Inflammatory macrophage treated with lipopolysaccharide for 1 hour (primary cell): ENCODE measurements at regions not wholly inside any gene's neighbourhood (a gene's known extent, or its start where the extent isn't known, plus 50 kb on each side); places are given as distances from the start of the nearest gene placed in this dataset.
"Not testable (repeated sequence)": the region's sequence is repeated elsewhere in the genome, so short reads cannot be mapped to it uniquely, and the experiment has no call there.

Source experiments
- DNase-seq, 2 donors: peaks; one replicate each; pipeline ENCODE4 v3.0.0-alpha.2; 2020 to 2022

GRCh38 chr2:53536583-53537361, 230.8 kb upstream of the CHAC2 start:
- no peak for DNase-seq

DNA sequence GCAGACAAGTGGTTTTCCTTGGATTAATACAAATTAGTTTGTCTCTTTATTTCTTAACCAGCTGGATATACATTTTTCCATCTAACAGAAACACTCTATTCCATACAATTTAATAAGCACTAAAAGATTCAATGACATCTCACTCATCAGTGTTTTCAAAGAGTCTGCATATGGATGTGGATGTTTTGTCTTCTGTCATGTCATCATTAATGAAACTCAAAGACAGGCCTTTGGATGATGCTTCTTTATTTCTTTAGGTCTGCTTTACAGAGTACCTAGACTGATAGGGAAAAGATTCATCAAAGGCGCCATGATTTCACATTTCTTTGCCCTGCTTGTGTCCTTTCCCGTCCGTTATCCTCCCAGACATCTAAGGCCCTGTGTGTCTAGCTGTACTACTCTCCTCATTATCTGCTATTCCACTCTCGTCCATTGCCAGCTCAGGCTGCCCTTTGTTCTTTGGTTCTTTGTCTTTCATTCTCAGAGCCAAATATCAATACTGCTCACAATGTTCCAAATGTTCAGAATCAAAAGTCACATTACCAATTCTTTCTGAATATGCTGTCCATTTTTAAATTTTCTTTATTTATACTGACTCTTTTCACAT, 232.3 kb upstream of the CHAC2 start:
- no peak for DNase-seq

GRCh38 chr2:53530126-53530525, 237.5 kb upstream of the CHAC2 start:
- DNase-seq, result no peak

DNA sequence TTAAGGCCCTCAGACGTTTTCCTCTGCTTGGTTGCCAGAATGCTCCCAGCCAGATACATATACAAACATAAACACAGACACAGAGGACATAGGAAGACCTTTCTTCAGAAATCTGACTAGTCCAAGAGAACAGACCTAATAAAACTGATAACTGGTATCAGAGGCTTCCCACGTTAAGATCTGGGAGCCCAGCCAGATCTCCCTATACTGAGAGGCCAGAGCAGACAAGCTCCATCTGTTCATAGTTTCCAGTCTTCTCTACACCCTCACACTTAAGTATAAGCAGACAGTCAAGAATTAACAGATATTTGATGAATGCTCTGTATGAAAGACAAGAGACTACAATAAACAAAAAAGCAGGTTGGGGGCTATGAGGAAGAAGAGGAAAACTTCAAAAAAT, 240.5 kb upstream of the CHAC2 start:
- no peak for DNase-seq

DNA sequence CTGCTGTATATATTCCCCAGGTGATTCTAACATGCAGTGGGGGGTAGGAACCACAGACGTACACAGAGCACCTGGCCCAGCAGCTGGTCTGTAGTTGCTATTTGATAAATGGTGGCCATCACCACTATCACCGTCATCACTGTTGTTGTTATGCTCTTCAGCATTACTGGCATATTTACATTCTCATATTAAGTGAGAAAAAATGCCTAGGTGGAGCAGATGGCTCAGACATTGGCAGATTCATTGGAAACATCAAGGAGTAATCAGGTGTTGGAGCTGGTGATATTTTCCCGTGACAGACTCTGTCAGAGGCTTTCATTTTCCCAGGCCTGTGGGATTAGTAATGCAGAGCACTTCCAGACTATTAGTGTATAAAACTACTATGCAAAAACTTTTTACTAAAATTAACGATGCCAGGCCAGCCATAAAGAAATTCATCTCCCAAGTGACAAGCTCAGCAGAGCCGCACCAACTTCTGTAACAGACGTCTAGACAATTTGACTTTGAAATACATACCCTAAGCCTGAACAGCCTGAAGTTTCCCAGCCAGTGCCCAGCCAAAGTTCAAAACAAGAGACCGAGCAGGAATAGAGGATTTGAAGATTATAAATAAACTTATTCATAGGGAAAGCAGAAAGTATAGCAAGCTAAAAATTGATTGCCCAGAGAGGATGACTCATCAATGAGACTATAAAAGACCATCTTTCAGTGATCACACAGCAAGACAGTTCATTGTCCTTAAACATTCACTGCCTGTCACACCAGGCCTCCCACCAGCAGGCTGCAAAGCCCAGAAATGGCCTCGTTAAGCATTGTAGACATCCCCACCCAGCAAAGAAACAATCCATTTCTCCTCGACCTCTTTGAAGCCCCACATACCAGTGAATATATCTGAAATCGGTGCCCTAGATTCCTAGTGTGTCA, 247.4 kb upstream of the CHAC2 start:
- DNase-seq, result no peak

GRCh38 chr2:53517406-53517805, 250.2 kb upstream of the CHAC2 start:
- no peak for DNase-seq

DNA sequence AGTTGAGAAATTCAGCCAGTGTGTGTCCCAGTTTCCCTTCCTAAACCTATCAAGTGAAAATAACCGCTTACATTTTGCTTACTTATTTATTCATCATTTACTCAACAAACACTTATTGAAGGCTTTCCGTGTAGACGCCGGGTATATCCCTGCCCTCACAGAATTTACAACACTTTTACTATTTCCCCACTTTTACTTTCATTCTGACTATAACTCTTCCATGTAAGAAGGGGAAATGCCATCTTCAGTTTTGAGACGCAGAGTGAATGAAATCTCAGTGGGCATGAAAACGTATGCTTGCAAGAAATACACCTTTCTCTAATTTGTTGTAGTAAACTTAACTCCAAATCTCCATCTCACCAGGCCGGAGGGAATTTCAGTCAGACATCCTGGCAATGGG, 251.0 kb upstream of the CHAC2 start:
- DNase-seq, result no peak

DNA sequence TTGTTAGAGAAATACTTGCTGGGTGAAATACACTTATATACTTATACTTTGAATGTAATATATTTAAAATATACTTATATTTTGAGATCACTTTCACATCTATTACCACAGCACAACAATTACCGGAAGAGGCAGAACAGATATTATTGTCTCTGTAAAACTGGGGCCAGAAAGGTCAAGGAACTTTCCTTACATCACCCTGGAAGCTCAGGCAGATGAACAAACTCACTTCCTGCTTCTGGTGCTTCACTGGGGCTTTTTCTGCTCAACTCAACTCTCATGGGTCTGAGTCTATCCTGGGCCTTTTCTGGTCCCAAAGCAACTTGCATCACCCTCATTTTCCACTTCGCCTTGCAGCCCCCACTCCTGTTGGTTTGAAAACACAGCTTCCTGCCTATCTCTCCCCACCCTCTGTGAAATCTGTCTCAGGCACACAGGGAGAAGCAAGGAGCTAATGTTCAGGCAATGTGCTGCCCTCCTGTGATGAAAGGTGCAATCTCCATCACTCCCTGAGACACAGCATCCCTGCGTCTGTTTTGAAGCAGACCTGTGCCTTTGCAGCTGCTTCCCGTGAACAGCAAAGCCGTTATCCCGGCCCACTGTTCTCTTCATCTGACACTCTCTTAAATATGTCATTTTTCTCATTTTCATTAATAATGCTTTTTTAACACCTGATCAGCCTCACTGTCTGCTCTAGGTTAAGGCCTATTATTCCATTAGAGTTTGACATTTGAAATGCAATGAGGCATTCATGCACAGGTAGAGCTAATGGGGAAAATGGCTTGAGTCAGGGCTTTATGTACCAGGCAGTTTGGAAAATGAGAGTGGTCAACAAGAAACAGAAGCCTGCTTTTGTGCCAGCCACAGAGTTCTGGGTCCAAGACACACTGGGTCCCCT, 251.9 kb upstream of the CHAC2 start:
- no peak for DNase-seq

DNA sequence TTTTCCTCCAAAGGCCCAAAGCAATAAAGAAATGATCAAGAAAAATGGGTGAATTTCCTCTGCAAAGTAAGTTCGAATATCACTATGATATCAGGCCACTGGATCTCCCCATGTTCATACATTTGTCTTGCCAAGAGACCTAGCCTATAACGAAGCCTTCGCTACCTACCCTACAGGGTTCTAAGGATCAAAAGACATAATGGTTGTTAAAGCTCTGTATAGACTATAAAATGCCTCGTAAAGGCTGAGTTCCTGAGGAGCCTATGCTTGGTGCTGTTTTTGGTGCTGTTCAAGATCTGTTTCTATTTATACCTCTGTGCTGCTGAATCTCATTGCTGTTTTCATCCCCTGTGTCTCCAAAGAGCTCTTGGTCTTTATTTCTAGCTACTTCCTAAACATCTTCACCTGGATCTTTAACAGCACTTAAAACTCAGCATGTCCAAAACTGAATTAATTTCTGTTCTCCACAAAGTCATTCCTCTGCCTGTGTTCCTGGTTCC, 254.4 kb upstream of the CHAC2 start:
- no peak for DNase-seq

GRCh38 chr2:53512071-53512826, 255.4 kb upstream of the CHAC2 start:
- no peak for DNase-seq

DNA sequence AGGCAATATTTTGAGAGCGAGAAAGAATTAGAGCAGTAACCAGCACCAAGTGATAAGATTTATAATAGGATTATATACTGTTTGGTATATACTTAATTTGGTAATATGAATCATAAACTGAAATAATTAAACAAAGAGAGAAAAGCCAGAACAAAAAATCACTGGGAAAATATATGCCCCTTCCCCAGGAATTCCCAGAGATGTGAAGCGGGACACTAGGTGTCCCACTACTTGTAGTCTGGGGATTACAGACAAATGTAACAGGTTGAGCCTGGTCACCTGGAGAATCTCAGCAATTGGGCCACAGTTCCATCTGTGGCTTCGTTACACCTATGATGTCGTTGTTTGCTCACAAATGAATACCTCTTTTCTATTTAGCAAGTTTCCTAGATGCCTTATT, 256.1 kb upstream of the CHAC2 start:
- no peak for DNase-seq

GRCh38 chr2:53510401-53510800, 257.2 kb upstream of the CHAC2 start:
- DNase-seq, result no peak

DNA sequence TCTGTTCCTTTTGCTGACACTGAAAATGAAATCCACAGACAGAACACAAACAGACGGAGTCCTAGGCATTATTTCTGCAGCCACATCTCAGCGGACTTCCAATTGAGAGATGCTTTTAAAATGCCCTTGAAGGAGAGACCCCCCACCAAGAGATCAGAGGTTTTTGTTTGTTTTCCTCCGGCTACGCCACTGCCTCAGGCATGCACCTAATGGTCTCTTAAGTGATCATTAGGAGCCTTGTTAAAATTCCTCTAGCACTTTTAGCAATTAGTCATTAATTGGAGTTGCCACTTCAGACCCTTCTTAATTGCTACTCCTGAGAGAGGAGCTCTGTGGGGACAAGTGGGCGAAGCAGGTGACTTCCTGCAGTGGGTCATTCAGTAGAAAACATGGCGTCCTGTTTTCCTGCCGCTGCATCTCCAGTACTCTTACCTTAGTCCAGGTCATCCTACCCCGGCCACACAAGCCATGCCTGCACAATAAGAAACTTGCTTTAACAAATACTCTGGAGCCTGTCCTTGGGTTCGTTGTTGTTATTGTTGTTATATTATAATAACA, 257.7 kb upstream of the CHAC2 start:
- DNase-seq, result no peak

- no peak for DNase-seq
These were observed 258.9 kb upstream of the CHAC2 start for GRCh38 chr2:53508667-53509066.

GRCh38 chr2:53507070-53507469, 260.5 kb upstream of the CHAC2 start:
- not testable (repeated sequence) for DNase-seq

- no peak for DNase-seq
These were observed 261.8 kb upstream of the CHAC2 start for GRCh38 chr2:53505826-53506225.

DNA sequence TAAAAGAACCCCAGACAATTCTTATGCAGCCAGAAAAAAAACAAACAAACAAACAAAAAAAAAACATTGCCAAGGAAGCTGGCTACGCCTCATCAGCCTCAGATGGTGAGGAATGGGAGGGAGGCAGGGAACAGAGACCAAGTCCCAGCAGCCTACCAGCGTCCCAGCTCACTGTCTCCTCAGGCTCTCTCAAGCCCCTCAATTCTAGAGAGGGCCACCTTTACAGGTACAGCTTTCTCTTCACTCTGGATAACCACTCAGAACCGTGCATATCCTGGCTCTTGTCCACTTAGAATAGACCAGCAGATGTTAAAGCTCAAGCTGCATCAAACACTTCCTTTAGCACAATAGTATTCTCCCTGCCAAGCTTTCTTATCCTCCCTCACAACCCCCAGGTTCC, 263.1 kb upstream of the CHAC2 start:
- DNase-seq, result no peak

GRCh38 chr2:53500181-53500580, 267.4 kb upstream of the CHAC2 start:
- DNase-seq, result no peak

DNA sequence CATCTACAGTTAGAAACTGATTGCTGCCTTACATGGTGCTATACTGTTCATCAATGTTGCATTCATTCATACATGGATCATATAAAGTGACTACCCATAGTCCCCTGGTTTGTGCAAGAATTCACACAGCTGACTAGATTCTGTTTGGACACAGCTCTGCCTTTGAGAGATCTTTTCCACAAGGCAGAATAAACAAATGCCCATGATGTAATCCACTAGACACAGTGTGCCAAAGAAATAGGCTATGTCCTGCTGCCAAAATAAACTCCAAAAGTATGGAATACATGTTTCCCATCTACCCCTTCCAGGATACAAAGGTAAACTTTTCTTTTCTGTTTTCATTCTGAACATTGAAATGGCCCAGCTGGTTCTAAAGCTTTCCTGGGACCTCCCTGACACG, 269.4 kb upstream of the CHAC2 start:
- no peak for DNase-seq

DNA sequence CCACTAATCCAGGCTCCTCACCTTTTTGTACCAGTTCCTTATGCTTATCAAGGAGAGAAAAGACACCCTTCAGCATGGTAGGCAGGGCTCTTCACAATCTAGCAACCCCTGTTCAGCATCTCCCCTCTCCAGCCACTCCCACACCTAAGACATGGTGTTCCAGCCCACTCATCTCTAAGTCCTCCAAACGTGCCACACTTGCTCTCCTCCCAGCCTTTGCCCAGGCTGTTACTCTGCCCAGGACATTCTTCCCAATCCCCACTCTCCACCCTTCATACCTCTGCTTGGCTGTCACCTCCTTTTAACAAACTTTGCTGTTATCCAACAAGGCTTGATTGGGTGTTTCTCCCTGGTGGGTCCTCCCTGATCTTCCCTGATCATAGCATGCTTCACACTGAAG, 270.6 kb upstream of the CHAC2 start:
- DNase-seq, result no peak

DNA sequence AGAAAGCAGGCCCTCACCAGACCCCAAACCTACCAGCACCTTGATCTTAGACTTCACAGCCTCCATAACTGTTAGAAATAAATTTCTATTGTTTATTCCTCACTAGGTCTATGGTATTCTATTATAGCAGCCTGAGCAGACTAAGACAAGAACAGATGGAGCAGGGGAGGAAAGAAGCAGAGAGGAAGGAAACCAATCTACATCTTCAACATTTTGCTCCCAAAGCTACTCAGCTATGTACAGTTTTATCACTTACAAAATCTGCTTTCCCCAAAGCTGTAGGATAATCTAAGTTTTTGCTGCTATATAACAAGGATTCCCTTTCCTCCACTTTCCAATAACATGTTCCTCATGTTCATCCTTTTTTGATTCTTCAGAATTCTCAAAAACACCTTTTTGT, 274.4 kb upstream of the CHAC2 start:
- DNase-seq, result no peak
